ENCODE measurements at regions not wholly inside any gene's neighbourhood (a gene's known extent, or its start where the extent isn't known, plus 50 kb on each side); places are given as distances from the start of the nearest gene placed in this dataset.
"Not testable (repeated sequence)": the region's sequence is repeated elsewhere in the genome, so short reads cannot be mapped to it uniquely, and the experiment has no call there.

GRCh38 chr10:42988517-42989395, 88.1 kb upstream of the RET start:
- no peak for DNase-seq

GRCh38 chr10:42989481-42989921, 87.4 kb upstream of the RET start:
- no peak for DNase-seq

GRCh38 chr10:42990016-42990720, 86.7 kb upstream of the RET start:
- DNase-seq = no peak

- DNase-seq = no peak
Observed at GRCh38 chr10:42990721-42991441, 86.0 kb upstream of the RET start.

GRCh38 chr10:42991442-42992098, 85.3 kb upstream of the RET start:
- DNase-seq = no peak

- DNase-seq = no peak
Observed at GRCh38 chr10:42992156-42992956, 84.5 kb upstream of the RET start.

- DNase-seq = no peak
Observed at GRCh38 chr10:42992957-42993390, 83.9 kb upstream of the RET start.

GRCh38 chr10:42994909-42995308, 82.0 kb upstream of the RET start:
- not testable (repeated sequence) for DNase-seq

- no peak for DNase-seq
Observed at GRCh38 chr10:42995537-42995936, 81.3 kb upstream of the RET start.

GRCh38 chr10:42996588-42996987, 80.3 kb upstream of the RET start:
- no peak for DNase-seq

GRCh38 chr10:42997151-42997848, 79.6 kb upstream of the RET start:
- DNase-seq = no peak

- no peak for DNase-seq
Observed at GRCh38 chr10:42997849-42998165, 79.1 kb upstream of the RET start.

GRCh38 chr10:42998481-42999384, 78.1 kb upstream of the RET start:
- DNase-seq = no peak

GRCh38 chr10:42999385-43000020, 77.4 kb upstream of the RET start:
- DNase-seq = no peak

GRCh38 chr10:43000021-43000411, 76.9 kb upstream of the RET start:
- DNase-seq = no peak

- DNase-seq = no peak
Observed at GRCh38 chr10:43000651-43001426, 76.0 kb upstream of the RET start.

GRCh38 chr10:43001427-43001795, 75.5 kb upstream of the RET start:
- DNase-seq = no peak

GRCh38 chr10:43002596-43002995, 74.3 kb upstream of the RET start:
- no peak for DNase-seq

- DNase-seq = no peak
Observed at GRCh38 chr10:43006490-43006889, 70.4 kb upstream of the RET start.

Data from effector CD8-positive, alpha-beta T cell (primary cell).